DOHH2 (cell line): ENCODE measurements at regions not wholly inside any gene's neighbourhood (a gene's known extent, or its start where the extent isn't known, plus 50 kb on each side); places are given as distances from the start of the nearest gene placed in this dataset.
A peak's percentile ranks its signal among the peaks of the same experiment; 100 is the strongest.

Experiments
- H3F3A ChIP-seq: fragments of 200-600 bp; sonication (generic), shearing (Covaris generic); 2 replicates; pipeline ENCODE4 v1.6.0; 2016; ENCODE audit warnings: antibody characterized with exemption, mild to moderate bottlenecking; ENCODE audit not compliant: control insufficient read depth, insufficient read depth
- H3K27ac ChIP-seq: fragments of 200-600 bp; sonication (generic); 2 replicates; pipeline ENCODE4 v1.5.1; 2014; ENCODE audit warnings: low read depth, mild to moderate bottlenecking, low read length, moderate library complexity
- H3K27me3 ChIP-seq: fragments of 200-600 bp; sonication (generic); 2 replicates; pipeline ENCODE4 v1.6.1; 2014; ENCODE audit warnings: mild to moderate bottlenecking, low read length, mixed read lengths; ENCODE audit not compliant: control insufficient read depth
- H3K36me3 ChIP-seq: fragments of 200-600 bp; sonication (generic); 2 replicates; pipeline ENCODE4 v1.6.1; 2014; ENCODE audit warnings: mild to moderate bottlenecking, low read length, moderate library complexity, mixed read lengths; ENCODE audit not compliant: control insufficient read depth
- H3K4me1 ChIP-seq: fragments of 200-600 bp; sonication (generic); 2 replicates; pipeline ENCODE4 v1.6.1; 2014; ENCODE audit warnings: mild to moderate bottlenecking, low read length, mixed read lengths; ENCODE audit not compliant: control insufficient read depth
- H3K4me2 ChIP-seq: fragments of 200-600 bp; sonication (generic); 2 replicates; pipeline ENCODE4 v1.6.0; 2014; ENCODE audit warnings: mild to moderate bottlenecking, low read length, moderate library complexity
- H3K4me3 ChIP-seq: fragments of 200-600 bp; sonication (generic); 2 replicates; pipeline ENCODE4 v1.5.1; 2014; ENCODE audit warnings: mild to moderate bottlenecking, low read length, mixed read lengths
- H3K79me2 ChIP-seq: fragments of 200-600 bp; sonication (generic); 2 replicates; pipeline ENCODE4 v1.6.1; 2014; ENCODE audit warnings: mild to moderate bottlenecking, low read length, mixed read lengths; ENCODE audit not compliant: control insufficient read depth
- H3K9me2 ChIP-seq: fragments of 200-600 bp; sonication (generic); replicated peaks from 2 replicates; pipeline ENCODE4 v1.6.1; 2014; ENCODE audit warnings: mild to moderate bottlenecking, low read length, mixed read lengths; ENCODE audit not compliant: control insufficient read depth
- H3K9me3 ChIP-seq: fragments of 200-600 bp; sonication (generic); 2 replicates; pipeline ENCODE4 v1.6.1; 2014; ENCODE audit warnings: antibody characterized with exemption, low read length, mixed read lengths; ENCODE audit not compliant: control insufficient read depth, insufficient read depth
- H4K20me1 ChIP-seq: fragments of 200-600 bp; sonication (generic); 2 replicates; pipeline ENCODE4 v1.6.0; 2014; ENCODE audit warnings: low read depth, mild to moderate bottlenecking, antibody characterized with exemption, low read length, moderate library complexity; ENCODE audit not compliant: control insufficient read depth, insufficient read depth
- EZH2phosphoT487 ChIP-seq: fragments of 200-600 bp; sonication (generic); IDR thresholded peaks from 2 replicates; pipeline ENCODE4 v1.6.1; 2017; ENCODE audit warnings: borderline replicate concordance, mild to moderate bottlenecking, antibody characterized with exemption, low read length, moderate library complexity, mixed read lengths
- TF ChIP-seq, protein P1 (sequence below): fragments of 200-600 bp; sonication (generic); IDR thresholded peaks from one replicate; pipeline ENCODE4 v1.5.1; 2014; ENCODE audit warnings: antibody characterized with exemption, mild to moderate bottlenecking, low read depth, low read length; ENCODE audit not compliant: poor library complexity, severe bottlenecking

DNA sequence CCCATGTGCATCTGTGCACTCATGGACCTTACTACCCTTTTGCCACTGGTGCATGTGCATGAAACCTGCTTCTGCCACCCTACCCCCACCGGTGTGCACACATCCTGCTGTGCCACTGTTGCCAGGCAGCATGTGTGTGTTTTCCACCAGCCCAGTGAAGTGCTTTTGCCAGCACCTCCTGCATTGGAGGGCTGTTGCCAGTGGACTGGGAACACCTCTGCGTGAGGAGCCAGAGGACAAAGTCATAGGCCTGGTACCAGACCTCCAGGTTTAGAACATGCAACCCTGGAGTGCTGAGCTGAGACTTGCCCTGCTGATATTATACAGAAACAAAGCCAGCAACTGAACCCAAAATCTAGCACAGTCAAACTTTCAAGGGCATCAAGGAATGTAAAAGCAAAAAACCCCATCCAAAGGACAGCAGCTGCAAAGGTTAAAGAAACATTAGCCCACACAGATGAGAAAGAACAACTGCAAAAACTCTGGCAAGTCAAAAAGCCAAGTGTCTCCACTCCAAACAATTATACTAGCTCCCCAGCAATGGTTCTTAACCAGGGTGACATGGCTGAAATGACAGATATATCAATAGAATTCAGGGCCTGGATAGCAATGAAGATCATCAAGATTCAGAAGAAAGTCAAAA lies 70.6 kb upstream of the PTPN3 start:
- Histone ChIP-seq H3K9me2 (no peaks in the 10 kb centered on the region), H3K4me2 (no peak overlapping the region), H3K36me3 (no peaks in the 10 kb centered on the region), H3K79me2 (no peaks in the 10 kb centered on the region), H3K9me3 (no peaks in the 10 kb centered on the region), H3K27me3 (peaks cover 16% of the 10 kb centered on the region; the same call in 1 of the 2 replicates), H3K27ac (no peak overlapping the region), H3K4me3 (no peak overlapping the region), H4K20me1 (no peaks in the 10 kb centered on the region), H3K4me1 (no peaks in the 10 kb centered on the region), H3F3A (no peaks in the 10 kb centered on the region)
- no peak for TF ChIP-seq EZH2phosphoT487
- TF ChIP-seq, protein P1, sequence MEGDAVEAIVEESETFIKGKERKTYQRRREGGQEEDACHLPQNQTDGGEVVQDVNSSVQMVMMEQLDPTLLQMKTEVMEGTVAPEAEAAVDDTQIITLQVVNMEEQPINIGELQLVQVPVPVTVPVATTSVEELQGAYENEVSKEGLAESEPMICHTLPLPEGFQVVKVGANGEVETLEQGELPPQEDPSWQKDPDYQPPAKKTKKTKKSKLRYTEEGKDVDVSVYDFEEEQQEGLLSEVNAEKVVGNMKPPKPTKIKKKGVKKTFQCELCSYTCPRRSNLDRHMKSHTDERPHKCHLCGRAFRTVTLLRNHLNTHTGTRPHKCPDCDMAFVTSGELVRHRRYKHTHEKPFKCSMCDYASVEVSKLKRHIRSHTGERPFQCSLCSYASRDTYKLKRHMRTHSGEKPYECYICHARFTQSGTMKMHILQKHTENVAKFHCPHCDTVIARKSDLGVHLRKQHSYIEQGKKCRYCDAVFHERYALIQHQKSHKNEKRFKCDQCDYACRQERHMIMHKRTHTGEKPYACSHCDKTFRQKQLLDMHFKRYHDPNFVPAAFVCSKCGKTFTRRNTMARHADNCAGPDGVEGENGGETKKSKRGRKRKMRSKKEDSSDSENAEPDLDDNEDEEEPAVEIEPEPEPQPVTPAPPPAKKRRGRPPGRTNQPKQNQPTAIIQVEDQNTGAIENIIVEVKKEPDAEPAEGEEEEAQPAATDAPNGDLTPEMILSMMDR = no peak

DNA sequence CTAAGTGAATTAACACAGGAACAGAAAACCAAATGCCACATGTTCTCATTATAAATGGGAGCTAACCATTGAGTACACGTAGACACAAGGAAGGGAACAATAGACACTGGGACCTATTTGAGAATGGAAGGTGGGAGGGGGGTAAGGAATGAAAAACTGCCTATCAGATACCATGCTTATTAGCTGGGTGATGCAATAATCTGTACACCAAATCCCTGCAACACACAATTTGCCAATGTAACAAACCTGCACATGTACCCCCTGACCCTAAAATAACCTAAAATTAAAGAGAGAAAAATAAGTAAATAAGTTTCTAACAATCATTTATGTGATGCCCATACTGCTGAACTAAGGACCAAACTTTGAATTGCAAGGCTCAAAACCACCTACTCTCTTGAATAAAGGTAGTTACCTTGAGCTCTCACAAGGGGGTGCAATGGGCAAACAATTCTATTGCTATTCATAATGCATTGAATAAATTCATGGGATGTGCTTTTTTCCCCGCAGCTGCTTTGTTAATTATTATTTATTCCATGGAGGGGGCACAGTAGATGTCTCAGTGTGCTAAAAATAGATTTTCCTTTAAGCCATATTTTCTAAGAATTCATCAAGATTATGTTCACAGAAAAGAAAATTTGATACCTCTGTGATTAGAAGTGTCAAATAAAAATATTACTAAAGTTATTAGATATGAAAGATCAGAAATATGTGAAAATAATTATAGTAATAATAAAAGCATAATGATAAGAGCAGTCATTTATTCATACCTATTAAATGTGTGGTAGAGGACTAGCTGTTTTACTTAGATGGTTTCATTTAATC lies 76.2 kb upstream of the PTPN3 start:
- H3F3A ChIP-seq = no peaks in the 10 kb centered on the region
- H3K9me2 ChIP-seq = no peaks in the 10 kb centered on the region
- H3K27me3 ChIP-seq = peaks cover 13% of the 10 kb centered on the region; the same call in 1 of the 2 replicates
- H3K36me3 ChIP-seq = no peaks in the 10 kb centered on the region
- TF ChIP-seq, protein P1 = peak; percentile 64
- no peak for TF ChIP-seq EZH2phosphoT487
- H3K9me3 ChIP-seq = no peaks in the 10 kb centered on the region
- H3K4me1 ChIP-seq = no peaks in the 10 kb centered on the region
- no peaks in the 10 kb centered on the region for H4K20me1 ChIP-seq
- H3K27ac ChIP-seq = no peak overlapping the region
- H3K4me3 ChIP-seq = no peak overlapping the region
- H3K4me2 ChIP-seq = no peak overlapping the region
- no peaks in the 10 kb centered on the region for H3K79me2 ChIP-seq

DNA sequence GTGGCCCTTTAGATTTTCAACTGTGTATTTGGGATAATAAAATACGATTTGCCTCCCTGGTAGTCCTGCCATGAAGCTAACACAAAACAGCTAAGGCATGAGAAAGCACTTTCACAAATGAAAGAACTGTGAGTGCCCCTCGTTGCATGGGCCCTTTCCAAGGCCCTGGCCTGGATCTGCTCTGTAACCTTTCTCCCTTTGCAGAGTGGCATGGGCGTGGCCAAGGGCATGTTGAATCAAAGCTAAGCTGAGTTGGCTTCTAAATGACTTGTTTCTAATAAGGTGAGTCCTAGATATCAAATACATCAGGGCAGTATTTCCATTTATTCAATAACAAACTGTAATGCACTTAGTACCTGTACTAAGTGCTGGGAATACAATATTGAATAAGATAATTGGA lies 78.7 kb upstream of the PTPN3 start:
- H3K4me2 ChIP-seq = no peak overlapping the region
- no peaks in the 10 kb centered on the region for H3K36me3 ChIP-seq
- peaks cover 6% of the 10 kb centered on the region; the same call in 1 of the 2 replicates for H3K27me3 ChIP-seq
- no peak overlapping the region for H3K27ac ChIP-seq
- TF ChIP-seq EZH2phosphoT487 = no peak
- TF ChIP-seq, protein P1 = no peak
- no peaks in the 10 kb centered on the region for H3K79me2 ChIP-seq
- H3F3A ChIP-seq = no peaks in the 10 kb centered on the region
- H3K9me2 ChIP-seq = no peaks in the 10 kb centered on the region
- no peaks in the 10 kb centered on the region for H4K20me1 ChIP-seq
- H3K4me3 ChIP-seq = no peak overlapping the region
- H3K9me3 ChIP-seq = no peaks in the 10 kb centered on the region
- no peaks in the 10 kb centered on the region for H3K4me1 ChIP-seq
